ENCODE measurements at regions not wholly inside any gene's neighbourhood (a gene's known extent, or its start where the extent isn't known, plus 50 kb on each side); places are given as distances from the start of the nearest gene placed in this dataset.

DNA sequence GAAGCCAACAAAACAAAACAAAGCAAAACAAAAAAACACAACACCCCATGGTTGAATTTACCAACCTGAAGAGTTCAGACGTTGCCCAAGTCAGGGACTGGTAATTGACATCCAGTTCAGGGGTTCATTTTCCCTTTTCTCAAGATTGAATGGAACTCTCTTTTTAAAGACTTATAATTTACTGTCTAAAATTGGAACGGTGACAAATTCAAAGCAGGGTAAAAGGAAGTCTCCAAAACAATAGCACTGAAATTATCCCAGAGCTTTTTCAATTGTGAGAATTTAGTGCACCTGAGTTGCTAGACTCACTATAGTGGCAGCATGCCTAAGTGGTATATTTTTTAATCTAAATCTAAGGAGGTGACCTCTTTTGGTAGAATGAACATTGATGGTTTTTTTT lies 90.9 kb upstream of the PREP start:
- DNase-seq (ENCODE audit: low spot score), result no peak

GRCh38 chr6:105492706-105493673 lies 90.1 kb upstream of the PREP start:
- DNase-seq (ENCODE audit: low spot score), result peak; percentile 20

- DNase-seq (ENCODE audit: low spot score), result no peak
These were observed 86.3 kb upstream of the PREP start for GRCh38 chr6:105489216-105489530.

DNA sequence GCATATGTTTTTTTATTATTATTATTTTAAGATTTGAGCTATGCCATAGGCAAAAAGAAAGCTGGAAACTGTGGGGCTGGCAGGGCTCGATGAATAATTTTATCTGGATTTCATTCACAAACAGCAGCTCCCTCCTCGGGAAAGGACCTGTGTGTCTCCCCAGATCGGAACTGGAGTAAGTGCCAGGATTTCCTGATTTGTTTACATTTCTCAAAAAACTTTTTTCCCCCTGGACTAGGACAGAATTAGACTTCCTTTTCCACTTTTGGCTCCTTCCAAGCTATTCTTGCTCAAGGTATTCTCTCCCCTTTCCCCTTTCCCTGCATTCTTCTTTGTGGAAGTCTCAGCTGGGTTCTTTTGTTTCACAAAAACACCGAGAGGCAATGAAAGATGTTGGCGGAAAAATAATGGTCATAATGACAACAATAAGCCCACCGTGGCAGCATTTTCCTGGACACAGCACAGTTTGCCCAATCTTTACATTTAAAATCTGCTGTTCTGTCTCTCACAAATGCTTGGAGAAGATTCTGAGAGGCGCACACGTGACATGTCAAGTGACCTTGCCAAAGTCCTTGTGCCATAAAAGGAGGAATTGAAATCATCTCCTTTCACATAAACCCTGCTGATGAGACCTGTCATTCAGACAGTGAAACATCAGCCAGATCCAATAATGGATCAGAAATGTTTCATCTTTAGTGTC lies 85.8 kb upstream of the PREP start:
- no peak for DNase-seq (ENCODE audit: low spot score)

DNA sequence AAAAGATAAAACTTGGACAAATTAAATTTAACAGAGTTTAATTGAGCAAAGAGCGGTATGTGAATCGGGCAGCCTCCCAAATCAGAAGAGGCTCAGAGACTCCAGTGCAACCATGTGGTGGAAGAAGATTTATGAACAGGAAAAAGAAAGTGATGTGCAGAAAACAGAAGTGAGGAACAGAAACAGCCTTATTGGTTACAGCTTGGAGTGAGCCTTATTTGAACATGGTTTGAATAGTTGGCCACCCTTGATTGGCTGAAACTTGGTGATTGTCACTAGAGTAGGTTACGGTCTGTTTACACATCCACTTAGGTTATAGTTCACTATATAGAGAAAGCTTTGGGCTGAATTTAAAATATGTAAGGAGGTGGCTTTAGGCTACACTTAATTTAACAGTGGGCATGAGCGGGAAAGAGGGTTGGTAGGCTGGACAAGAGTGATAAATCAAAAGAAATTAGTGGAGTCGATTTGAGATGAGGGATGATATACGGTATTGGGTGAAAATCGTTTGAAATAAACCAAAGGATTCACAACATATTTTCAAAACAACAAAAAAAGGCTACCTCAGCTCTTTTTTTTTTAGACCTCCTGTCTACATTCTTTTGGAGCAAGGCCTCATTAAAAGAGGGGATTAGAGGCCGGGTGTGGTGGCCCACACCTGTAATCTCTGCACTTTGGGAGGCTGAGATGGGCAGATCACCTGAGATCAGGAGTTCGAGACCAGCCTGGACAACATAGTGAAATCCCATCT lies 84.3 kb upstream of the PREP start:
- no peak for DNase-seq (ENCODE audit: low spot score)

GRCh38 chr6:105485456-105485855 lies 82.6 kb upstream of the PREP start:
- no peak for DNase-seq (ENCODE audit: low spot score)

- peak; percentile 49 for DNase-seq (ENCODE audit: low spot score)
These were observed 81.6 kb upstream of the PREP start for GRCh38 chr6:105484238-105485161.

- DNase-seq (ENCODE audit: low spot score), result no peak
These were observed 80.6 kb upstream of the PREP start for GRCh38 chr6:105483492-105483891.

DNA sequence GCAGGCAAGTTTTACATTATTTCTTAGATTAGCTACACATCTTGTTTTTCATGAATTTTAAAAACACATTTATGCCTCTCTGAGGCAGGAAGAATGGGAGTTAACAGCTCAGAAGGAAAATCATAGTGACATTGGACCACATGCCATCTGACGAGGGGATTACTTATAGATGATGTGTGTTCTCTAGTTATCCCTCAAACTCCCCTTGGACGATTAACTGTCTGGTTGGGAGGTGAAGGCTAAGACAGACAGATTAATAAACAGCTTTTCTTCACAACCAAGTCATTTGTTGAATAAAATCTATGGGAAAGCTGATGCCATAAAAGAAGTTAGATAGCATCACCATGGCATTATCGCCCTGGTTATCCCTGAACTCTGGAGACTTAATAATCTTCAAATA lies 80.0 kb upstream of the PREP start:
- no peak for DNase-seq (ENCODE audit: low spot score)

DNA sequence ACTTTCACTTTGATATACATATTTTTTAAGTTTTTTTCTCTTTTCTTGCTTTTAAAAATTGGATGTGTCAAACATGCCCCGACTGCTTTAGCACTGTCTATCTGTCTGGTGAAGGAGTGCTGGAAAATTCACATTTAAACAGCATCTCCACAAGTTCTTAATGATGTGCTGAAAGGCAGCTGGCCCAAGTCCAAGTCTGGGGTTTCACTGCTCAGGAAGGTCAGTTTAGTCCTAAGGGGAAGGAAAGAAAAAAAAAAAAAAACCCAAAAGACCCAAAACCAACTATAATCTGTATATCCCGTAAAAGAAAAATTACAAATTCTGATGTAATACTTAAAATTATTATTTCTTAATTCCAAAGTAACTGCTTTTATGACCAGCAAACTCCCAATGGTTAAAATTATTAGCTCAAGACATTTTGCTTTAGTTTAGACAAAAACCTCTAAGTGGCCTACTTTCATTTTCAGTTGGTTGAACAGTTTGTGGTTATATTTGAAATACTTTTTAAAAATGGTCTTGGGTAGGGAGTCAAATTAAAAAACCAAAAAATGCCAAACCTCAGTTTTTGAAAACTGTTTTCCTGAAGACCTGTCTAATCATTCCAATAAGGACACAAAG lies 79.5 kb upstream of the PREP start:
- peak; percentile 9 for DNase-seq (ENCODE audit: low spot score)

DNA sequence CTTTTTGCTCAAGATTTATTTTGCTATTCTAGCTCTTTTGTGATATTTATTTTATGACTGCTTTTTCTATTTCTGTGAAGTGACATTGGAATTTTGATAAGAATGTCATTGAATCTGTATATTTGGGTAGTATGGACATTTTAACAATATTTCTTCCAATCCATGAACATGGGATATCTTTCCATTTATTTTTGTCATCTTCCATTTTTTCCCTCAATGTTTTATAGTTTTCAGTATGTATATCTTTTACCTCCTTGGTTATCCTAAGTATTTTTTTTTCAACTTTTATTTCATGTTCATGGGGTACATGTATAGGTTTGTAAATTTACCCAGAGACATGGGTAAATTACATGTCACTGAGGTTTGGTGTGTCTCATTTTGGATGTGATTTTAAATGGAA lies 74.1 kb upstream of the PREP start:
- DNase-seq (ENCODE audit: low spot score), result no peak

GRCh38 chr6:105474234-105474633 lies 71.4 kb upstream of the PREP start:
- no peak for DNase-seq (ENCODE audit: low spot score)

DNA sequence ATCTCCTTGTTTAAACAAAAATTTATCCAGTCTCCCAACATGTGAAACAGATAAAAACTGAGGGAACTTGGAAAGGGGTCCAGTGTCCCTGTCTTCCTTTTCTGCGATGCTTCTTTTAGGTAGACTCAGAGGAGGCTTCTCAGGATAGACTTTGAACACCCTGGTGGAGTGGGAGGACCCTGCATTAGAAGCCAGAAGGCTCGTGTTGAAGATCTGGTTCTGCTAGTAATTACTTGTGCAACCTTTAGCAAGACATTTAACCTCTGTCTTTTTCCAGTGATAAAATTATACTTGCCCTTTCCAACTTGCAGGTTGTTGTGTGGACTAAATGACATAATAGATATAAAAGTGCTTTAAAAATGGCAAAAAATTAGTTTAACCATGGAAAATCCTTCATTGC lies 67.1 kb upstream of the PREP start:
- no peak for DNase-seq (ENCODE audit: low spot score)

- DNase-seq (ENCODE audit: low spot score), result no peak
These were observed 66.0 kb upstream of the PREP start for GRCh38 chr6:105468850-105469249.

- no peak for DNase-seq (ENCODE audit: low spot score)
These were observed 58.0 kb upstream of the PREP start for GRCh38 chr6:105460860-105461259.

DNA sequence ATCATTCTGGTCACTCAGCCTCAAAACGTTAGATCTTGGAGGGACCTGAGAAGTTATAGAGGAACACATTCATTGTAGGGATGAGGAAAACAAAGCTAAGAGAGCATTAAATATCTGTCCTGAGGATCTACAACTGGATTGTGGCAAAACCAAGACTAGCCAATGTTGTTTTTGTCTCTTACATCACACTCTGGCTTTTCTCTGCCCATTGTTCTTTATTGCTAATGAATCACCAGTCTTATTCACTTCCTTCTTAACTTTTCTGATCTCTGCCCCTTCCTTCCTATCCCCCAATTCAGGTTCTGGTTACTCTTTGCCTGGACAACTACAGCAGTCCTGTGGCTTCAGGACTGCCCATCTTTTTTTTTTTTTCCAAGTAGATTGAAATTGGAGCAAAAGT lies 57.0 kb upstream of the PREP start:
- peak; percentile 76 for DNase-seq (ENCODE audit: low spot score)

GRCh38 chr6:105459049-105459448 lies 56.2 kb upstream of the PREP start:
- no peak for DNase-seq (ENCODE audit: low spot score)

- no peak for DNase-seq (ENCODE audit: low spot score)
These were observed 55.7 kb upstream of the PREP start for GRCh38 chr6:105458551-105458950.

GRCh38 chr6:105458084-105458483 lies 55.2 kb upstream of the PREP start:
- no peak for DNase-seq (ENCODE audit: low spot score)

DNA sequence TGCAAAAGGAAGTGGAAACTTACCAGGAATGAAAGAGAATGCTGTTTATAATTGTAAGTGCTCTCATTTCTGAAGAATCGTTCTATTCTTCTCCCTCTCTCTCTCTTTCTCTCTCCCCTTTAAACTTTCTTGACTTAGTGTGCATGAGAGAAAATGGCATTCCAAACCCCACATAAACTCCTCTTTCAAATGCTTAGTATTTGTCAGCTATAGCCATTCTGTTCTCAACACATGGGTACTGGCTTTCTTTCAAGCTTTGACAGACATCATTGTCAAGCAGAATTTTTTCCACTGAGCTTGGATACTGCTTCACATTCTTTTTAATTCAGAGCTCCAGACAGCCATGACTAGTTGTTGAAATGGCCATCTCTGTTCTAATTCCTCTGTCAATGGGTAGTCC lies 51.1 kb upstream of the PREP start:
- DNase-seq (ENCODE audit: low spot score), result no peak

All from kidney tubule cell (primary cell).